ENCODE measurements at regions not wholly inside any gene's neighbourhood (a gene's known extent, or its start where the extent isn't known, plus 50 kb on each side); places are given as distances from the start of the nearest gene placed in this dataset.

- DNase-seq (ENCODE audit: low read depth in 2 of 2), result no peak
These were observed 101.2 kb upstream of the STXBP6 start for GRCh38 chr14:25150934-25151790.

- DNase-seq (ENCODE audit: low read depth in 2 of 2), result no peak
These were observed 100.5 kb upstream of the STXBP6 start for GRCh38 chr14:25150401-25150800.

GRCh38 chr14:25140411-25140810 lies 90.5 kb upstream of the STXBP6 start:
- no peak for DNase-seq (ENCODE audit: low read depth in 2 of 2)

- no peak for DNase-seq (ENCODE audit: low read depth in 2 of 2)
These were observed 86.9 kb upstream of the STXBP6 start for GRCh38 chr14:25136811-25137210.

- DNase-seq (ENCODE audit: low read depth in 2 of 2), result no peak
These were observed 84.2 kb upstream of the STXBP6 start for GRCh38 chr14:25134184-25134583.

GRCh38 chr14:25132732-25133422 lies 82.9 kb upstream of the STXBP6 start:
- DNase-seq (ENCODE audit: low read depth in 2 of 2), result peak; percentile 7

- no peak for DNase-seq (ENCODE audit: low read depth in 2 of 2)
These were observed 82.1 kb upstream of the STXBP6 start for GRCh38 chr14:25132094-25132493.

- no peak for DNase-seq (ENCODE audit: low read depth in 2 of 2)
These were observed 72.9 kb upstream of the STXBP6 start for GRCh38 chr14:25122843-25123242.

GRCh38 chr14:25122211-25122610 lies 72.3 kb upstream of the STXBP6 start:
- DNase-seq (ENCODE audit: low read depth in 2 of 2), result no peak

- DNase-seq (ENCODE audit: low read depth in 2 of 2), result no peak
These were observed 71.6 kb upstream of the STXBP6 start for GRCh38 chr14:25121337-25122129.

GRCh38 chr14:25120261-25120660 lies 70.3 kb upstream of the STXBP6 start:
- DNase-seq (ENCODE audit: low read depth in 2 of 2), result no peak

- DNase-seq (ENCODE audit: low read depth in 2 of 2), result no peak
These were observed 68.7 kb upstream of the STXBP6 start for GRCh38 chr14:25118671-25119070.

- no peak for DNase-seq (ENCODE audit: low read depth in 2 of 2)
These were observed 67.4 kb upstream of the STXBP6 start for GRCh38 chr14:25117342-25117741.

- no peak for DNase-seq (ENCODE audit: low read depth in 2 of 2)
These were observed 66.7 kb upstream of the STXBP6 start for GRCh38 chr14:25116607-25117006.

GRCh38 chr14:25113394-25113793 lies 63.4 kb upstream of the STXBP6 start:
- no peak for DNase-seq (ENCODE audit: low read depth in 2 of 2)

GRCh38 chr14:25111061-25111601 lies 61.2 kb upstream of the STXBP6 start:
- DNase-seq (ENCODE audit: low read depth in 2 of 2), result no peak

GRCh38 chr14:25110106-25110505 lies 60.2 kb upstream of the STXBP6 start:
- DNase-seq (ENCODE audit: low read depth in 2 of 2), result no peak

GRCh38 chr14:25108959-25109358 lies 59.0 kb upstream of the STXBP6 start:
- no peak for DNase-seq (ENCODE audit: low read depth in 2 of 2)

- no peak for DNase-seq (ENCODE audit: low read depth in 2 of 2)
These were observed 58.3 kb upstream of the STXBP6 start for GRCh38 chr14:25108291-25108690.

GRCh38 chr14:25103820-25104219 lies 53.9 kb upstream of the STXBP6 start:
- no peak for DNase-seq (ENCODE audit: low read depth in 2 of 2)

- no peak for DNase-seq (ENCODE audit: low read depth in 2 of 2)
These were observed 53.3 kb upstream of the STXBP6 start for GRCh38 chr14:25103271-25103670.

- no peak for DNase-seq (ENCODE audit: low read depth in 2 of 2)
These were observed 52.8 kb upstream of the STXBP6 start for GRCh38 chr14:25102788-25103187.
